WERI-Rb-1 (cell line): ENCODE measurements at regions not wholly inside any gene's neighbourhood (a gene's known extent, or its start where the extent isn't known, plus 50 kb on each side); places are given as distances from the start of the nearest gene placed in this dataset.
"Not testable (repeated sequence)": the region's sequence is repeated elsewhere in the genome, so short reads cannot be mapped to it uniquely, and the experiment has no call there.

Source experiments
- DNase-seq: peaks from one replicate; pipeline ENCODE4 v3.0.0-alpha.2; 2020
- H3K27ac ChIP-seq: fragments of 250-450 bp; sonication (Bioruptor Pico); 2 replicates; pipeline ENCODE4 v1.5.1; 2020; ENCODE audit warnings: mild to moderate bottlenecking, moderate library complexity
- H3K27me3 ChIP-seq: fragments of 250-450 bp; sonication (Bioruptor Pico); 2 replicates; pipeline ENCODE4 v1.5.1; 2021; ENCODE audit warnings: mild to moderate bottlenecking, low read depth, moderate library complexity; ENCODE audit not compliant: insufficient read depth, severe bottlenecking
- H3K36me3 ChIP-seq: fragments of 250-450 bp; sonication (Bioruptor Pico); 2 replicates; pipeline ENCODE4 v1.5.1; 2020; ENCODE audit warnings: mild to moderate bottlenecking, moderate library complexity
- H3K4me3 ChIP-seq: 2 replicates; pipeline ENCODE4 v1.5.1; 2011; ENCODE audit warnings: low read depth, mild to moderate bottlenecking, control low read depth, low read length
- H3K9me3 ChIP-seq: fragments of 250-450 bp; sonication (Bioruptor Pico); 2 replicates; pipeline ENCODE4 v1.5.1; 2021; ENCODE audit warnings: mild to moderate bottlenecking, moderate library complexity; ENCODE audit not compliant: severe bottlenecking
- CTCF ChIP-seq: IDR thresholded peaks from 2 replicates; pipeline ENCODE4 v1.5.1; 2011; ENCODE audit warnings: low read depth, mild to moderate bottlenecking, control low read depth, inconsistent platforms, low read length

GRCh38 chr2:116769514-116769913, 1045.0 kb upstream of the DDX18 start:
- Histone ChIP-seq H3K9me3 (no peaks in the 10 kb centered on the region), H3K27me3 (peaks cover 24% of the 10 kb centered on the region), H3K4me3 (no peak overlapping the region), H3K27ac (no peak overlapping the region), H3K36me3 (no peaks in the 10 kb centered on the region)
- TF ChIP-seq CTCF: no peak
- DNase-seq: no peak

- no peak for DNase-seq
- H3K27me3 ChIP-seq: peaks cover 27% of the 10 kb centered on the region
- no peak overlapping the region for H3K4me3 ChIP-seq
- H3K27ac ChIP-seq: no peak overlapping the region
- TF ChIP-seq CTCF: no peak
- no peaks in the 10 kb centered on the region for H3K9me3 ChIP-seq
- no peaks in the 10 kb centered on the region for H3K36me3 ChIP-seq
Measured at GRCh38 chr2:116776556-116776955, 1037.9 kb upstream of the DDX18 start.

- Histone ChIP-seq H3K36me3 (no peaks in the 10 kb centered on the region), H3K27me3 (peaks cover 7% of the 10 kb centered on the region), H3K27ac (no peak overlapping the region), H3K9me3 (no peaks in the 10 kb centered on the region), H3K4me3 (no peak overlapping the region)
- DNase-seq: no peak
- no peak for TF ChIP-seq CTCF
Measured at GRCh38 chr2:116787848-116788247, 1026.6 kb upstream of the DDX18 start.

GRCh38 chr2:116802671-116803070, 1011.8 kb upstream of the DDX18 start:
- DNase-seq: no peak
- no peak for TF ChIP-seq CTCF
- Histone ChIP-seq H3K9me3 (peaks cover 5% of the 10 kb centered on the region), H3K36me3 (no peaks in the 10 kb centered on the region), H3K27ac (no peak overlapping the region), H3K4me3 (no peak overlapping the region), H3K27me3 (peaks cover 5% of the 10 kb centered on the region)

GRCh38 chr2:116804901-116805300, 1009.6 kb upstream of the DDX18 start:
- TF ChIP-seq CTCF: no peak

GRCh38 chr2:116806505-116806904, 1008.0 kb upstream of the DDX18 start:
- H3K4me3 ChIP-seq, H3K36me3 ChIP-seq, DNase-seq, H3K9me3 ChIP-seq, H3K27ac ChIP-seq: not testable (repeated sequence)
- peaks cover 14% of the 10 kb centered on the region for H3K27me3 ChIP-seq

More at GRCh38 chr2:116804901-116805300, 1009.6 kb upstream of the DDX18 start:
- H3K36me3 ChIP-seq: no peaks in the 10 kb centered on the region
- peaks cover 5% of the 10 kb centered on the region for H3K9me3 ChIP-seq
- H3K27me3 ChIP-seq: peaks cover 6% of the 10 kb centered on the region
- no peak for DNase-seq
- no peak overlapping the region for H3K4me3 ChIP-seq
- no peak overlapping the region for H3K27ac ChIP-seq
